Esophagus squamous epithelium (tissue), 5 donors: ENCODE measurements at regions not wholly inside any gene's neighbourhood (a gene's known extent, or its start where the extent isn't known, plus 50 kb on each side); places are given as distances from the start of the nearest gene placed in this dataset.
"Not testable (repeated sequence)": the region's sequence is repeated elsewhere in the genome, so short reads cannot be mapped to it uniquely, and the experiment has no call there.

Experiments used
- DNase-seq: peaks from one replicate; lab custom pipeline; 2025; lab: John Stamatoyannopoulos, UW
- H3K27ac ChIP-seq, 4 donors: fragments of 200-600 bp; sonication (generic); one replicate each; pipeline ENCODE4 v1.5.1; 2016 to 2019; ENCODE audit warnings: mild to moderate bottlenecking in 1 of 4
- H3K27me3 ChIP-seq, 4 donors: fragments of 200-600 bp; sonication (generic); 1 replicate in 3 of 4; 2 replicates in 1 of 4; pipeline versions ENCODE4 v1.5.1 to v1.6.0; 2017 to 2021; ENCODE audit warnings: antibody characterized with exemption in 1 of 4
- H3K36me3 ChIP-seq, 3 donors: fragments of 200-600 bp; sonication (generic); one replicate each; pipeline ENCODE4 v1.5.1; 2016 to 2019
- H3K4me1 ChIP-seq, 3 donors: fragments of 200-600 bp; sonication (generic); one replicate each; pipeline ENCODE4 v1.5.1; 2017 to 2019
- H3K4me3 ChIP-seq, 4 donors: fragments of 200-600 bp; sonication (generic); 1 replicate in 3 of 4; 2 replicates in 1 of 4; pipeline ENCODE4 v1.5.1; 2016 to 2019; ENCODE audit warnings: mild to moderate bottlenecking in 2 of 4, moderate library complexity in 1 of 4
- H3K9me3 ChIP-seq, 3 donors: fragments of 200-600 bp; sonication (generic); one replicate each; pipeline ENCODE4 v1.5.1; 2016 to 2019
- POLR2A ChIP-seq, 4 donors: fragments of 450-650 bp; IDR thresholded peaks; one replicate each; pipeline ENCODE4 v1.6.1; 2017; ENCODE audit warnings: antibody characterized with exemption in 4 of 4, mild to moderate bottlenecking in 4 of 4, moderate library complexity in 3 of 4
- WGBS, 2 donors: methylation state at CpG; one replicate each; pipeline ENCODE4 v1.1.5; 2018; 5-methylcytosine and 5-hydroxymethylcytosine counted together
- intact Hi-C: fragments of 100-400 bp; cut with DNase I; formaldehyde crosslinking; loops from one replicate; pipeline ENCODE4 v1.15.0; 2022
- TF ChIP-seq, protein P1 (sequence below), 6 experiments: fragments of 450-650 bp in 4 of 6; fragments of 200-600 bp in 2 of 6; sonication (generic) in 2 of 6; IDR thresholded peaks; one replicate each; pipeline ENCODE4 v1.5.1; 2016 to 2019; ENCODE audit warnings: antibody characterized with exemption in 6 of 6, mild to moderate bottlenecking in 4 of 6, moderate library complexity in 4 of 6
- donor health status: DM: yes; HTN: yes; CAD: no.

DNA sequence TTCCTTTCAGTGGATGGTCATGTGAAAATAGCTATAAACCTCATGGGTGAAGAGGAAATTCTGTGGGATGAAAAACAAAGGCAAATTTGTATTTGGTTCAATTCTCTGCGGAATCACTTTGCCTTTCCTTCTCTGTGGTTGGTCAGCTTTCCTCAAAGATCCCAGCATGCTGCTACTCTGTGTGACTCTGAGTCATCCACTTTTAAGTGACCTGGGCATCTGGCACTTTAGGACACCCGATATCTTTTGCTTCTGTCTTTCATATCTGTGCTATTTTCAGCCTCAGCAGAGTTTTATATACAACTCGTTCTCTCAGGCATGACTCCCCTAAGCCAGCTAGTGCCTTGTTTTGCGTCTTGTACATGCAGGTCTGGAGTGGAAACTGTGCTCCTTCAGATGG is 217.0 kb upstream of the PIEZO2 start:
- intact Hi-C loops = no loop called here
- 38 to 41% methylated on average over 4 of the region's 4 CpGs for WGBS, 2 donors
- TF ChIP-seq, protein P1, sequence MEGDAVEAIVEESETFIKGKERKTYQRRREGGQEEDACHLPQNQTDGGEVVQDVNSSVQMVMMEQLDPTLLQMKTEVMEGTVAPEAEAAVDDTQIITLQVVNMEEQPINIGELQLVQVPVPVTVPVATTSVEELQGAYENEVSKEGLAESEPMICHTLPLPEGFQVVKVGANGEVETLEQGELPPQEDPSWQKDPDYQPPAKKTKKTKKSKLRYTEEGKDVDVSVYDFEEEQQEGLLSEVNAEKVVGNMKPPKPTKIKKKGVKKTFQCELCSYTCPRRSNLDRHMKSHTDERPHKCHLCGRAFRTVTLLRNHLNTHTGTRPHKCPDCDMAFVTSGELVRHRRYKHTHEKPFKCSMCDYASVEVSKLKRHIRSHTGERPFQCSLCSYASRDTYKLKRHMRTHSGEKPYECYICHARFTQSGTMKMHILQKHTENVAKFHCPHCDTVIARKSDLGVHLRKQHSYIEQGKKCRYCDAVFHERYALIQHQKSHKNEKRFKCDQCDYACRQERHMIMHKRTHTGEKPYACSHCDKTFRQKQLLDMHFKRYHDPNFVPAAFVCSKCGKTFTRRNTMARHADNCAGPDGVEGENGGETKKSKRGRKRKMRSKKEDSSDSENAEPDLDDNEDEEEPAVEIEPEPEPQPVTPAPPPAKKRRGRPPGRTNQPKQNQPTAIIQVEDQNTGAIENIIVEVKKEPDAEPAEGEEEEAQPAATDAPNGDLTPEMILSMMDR (IDR thresholded peaks at IDR 0.05) = no peak
- no peak for TF ChIP-seq POLR2A (IDR thresholded peaks at IDR 0.05)
- no peaks in the 10 kb centered on the region for H3K4me1 ChIP-seq
- H3K27me3 ChIP-seq = no peaks in the 10 kb centered on the region
- H3K36me3 ChIP-seq = no peaks in the 10 kb centered on the region
- no peaks in the 10 kb centered on the region for H3K9me3 ChIP-seq
- DNase-seq = no peak
- no peak overlapping the region for H3K4me3 ChIP-seq
- H3K27ac ChIP-seq = no peak overlapping the region

DNA sequence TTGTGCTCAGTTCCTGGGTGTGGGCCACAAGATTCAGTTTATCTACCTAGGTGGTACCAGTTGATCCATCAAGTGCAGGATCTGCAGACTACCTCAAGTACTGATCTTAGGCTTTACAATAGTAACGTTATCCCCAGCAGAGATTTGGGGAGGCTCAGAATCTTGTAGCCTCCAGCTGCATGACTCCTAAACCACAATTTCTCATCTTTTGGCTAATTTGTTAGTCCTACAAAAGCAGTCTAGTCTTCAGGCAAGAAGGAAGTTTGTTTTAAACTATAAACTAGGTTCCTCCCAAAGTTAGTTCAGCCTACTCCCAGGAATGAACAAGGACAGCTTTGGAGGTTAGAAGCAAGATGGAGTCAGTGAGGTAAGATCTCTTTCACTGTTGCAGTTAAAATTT is 213.5 kb upstream of the PIEZO2 start:
- no peak for DNase-seq
- Histone ChIP-seq H3K27me3 (no peaks in the 10 kb centered on the region), H3K9me3 (no peaks in the 10 kb centered on the region), H3K4me3 (no peak overlapping the region), H3K27ac (no peak overlapping the region), H3K4me1 (no peaks in the 10 kb centered on the region), H3K36me3 (no peaks in the 10 kb centered on the region)
- WGBS, 2 donors = 62 to 100% methylated on average over 1 of the region's 1 CpG
- TF ChIP-seq POLR2A (IDR thresholded peaks at IDR 0.05) = no peak
- TF ChIP-seq, protein P1 (IDR thresholded peaks at IDR 0.05) = no peak
- intact Hi-C loops = no loop called here

DNA sequence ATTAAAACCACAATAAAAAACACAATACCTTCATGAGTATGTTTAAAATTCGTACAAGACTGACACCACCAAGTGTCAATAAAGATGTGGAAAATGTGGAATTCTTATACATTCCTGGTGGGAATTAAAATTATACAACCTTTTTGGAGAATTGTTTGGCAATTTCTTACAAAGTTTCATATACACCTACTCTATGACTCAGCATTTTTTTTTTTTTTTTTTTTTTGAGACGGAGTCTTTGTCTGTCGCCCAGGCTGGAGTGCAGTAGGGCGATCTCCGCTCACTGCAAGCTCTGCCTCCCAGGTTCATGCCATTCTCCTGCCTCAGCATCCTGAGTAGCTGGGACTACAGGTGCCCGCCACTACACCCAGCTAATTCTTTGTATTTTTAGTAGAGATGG is 212.5 kb upstream of the PIEZO2 start:
- WGBS, 2 donors = 84 to 87% methylated on average over 5 to 6 of the region's 6 CpGs
- H3K4me1 ChIP-seq, intact Hi-C loops, H3K27ac ChIP-seq, DNase-seq, H3K27me3 ChIP-seq, H3K9me3 ChIP-seq, H3K4me3 ChIP-seq, H3K36me3 ChIP-seq: not testable (repeated sequence)

DNA sequence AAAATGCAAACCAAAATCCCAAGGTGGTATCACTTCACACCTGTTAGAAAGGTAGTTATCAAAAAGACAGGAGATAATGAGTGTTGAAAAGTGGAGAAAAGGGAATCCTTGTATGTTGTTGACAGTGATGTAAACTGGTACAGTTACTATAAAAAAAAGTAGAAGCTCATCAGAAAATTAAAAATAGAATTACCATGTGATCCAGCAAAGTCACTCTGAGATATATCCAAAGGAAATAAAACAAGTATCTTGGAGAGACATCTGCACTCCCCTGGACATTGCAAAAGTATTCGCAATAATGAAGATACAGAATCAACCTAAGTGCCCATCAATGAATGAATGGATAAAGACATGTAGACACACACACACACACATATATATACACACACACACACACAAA is 208.3 kb upstream of the PIEZO2 start:
- DNase-seq = no peak
- H3K36me3 ChIP-seq = no peaks in the 10 kb centered on the region
- H3K4me1 ChIP-seq = no peaks in the 10 kb centered on the region
- H3K27ac ChIP-seq = no peak overlapping the region
- no peak overlapping the region for H3K4me3 ChIP-seq
- 100% methylated on average over 1 of the region's 1 CpG for WGBS, 2 donors
- no peaks in the 10 kb centered on the region for H3K9me3 ChIP-seq
- no peak for TF ChIP-seq POLR2A (IDR thresholded peaks at IDR 0.05)
- TF ChIP-seq, protein P1 (IDR thresholded peaks at IDR 0.05) = no peak
- intact Hi-C loops = no loop called here
- H3K27me3 ChIP-seq = no peaks in the 10 kb centered on the region

DNA sequence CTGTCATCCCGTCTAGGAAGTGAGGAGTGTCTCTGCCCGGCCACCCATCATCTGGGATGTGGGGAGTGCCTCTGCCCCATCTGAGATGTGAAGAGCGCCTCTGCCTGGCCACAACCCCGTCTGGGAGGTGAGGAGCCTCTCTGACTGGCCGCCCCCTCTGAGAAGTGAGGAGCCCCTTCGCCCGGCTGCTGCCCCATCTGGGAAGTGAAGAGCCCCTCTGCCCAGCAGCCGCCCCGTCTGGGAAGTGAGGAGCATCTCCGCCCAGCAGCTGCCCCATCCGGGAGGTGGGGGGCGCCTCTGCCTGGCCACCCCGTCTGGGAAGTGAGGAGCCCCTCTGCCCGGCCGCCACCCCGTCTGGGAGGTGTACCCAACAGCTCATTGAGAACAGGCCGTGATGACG is 195.2 kb upstream of the PIEZO2 start:
- H3K9me3 ChIP-seq, DNase-seq, H3K27ac ChIP-seq, H3K4me1 ChIP-seq, intact Hi-C loops, H3K27me3 ChIP-seq, H3K36me3 ChIP-seq, H3K4me3 ChIP-seq: not testable (repeated sequence)
- no CpG with 5 or more reads among the region's 18 CpGs for WGBS, 2 donors

DNA sequence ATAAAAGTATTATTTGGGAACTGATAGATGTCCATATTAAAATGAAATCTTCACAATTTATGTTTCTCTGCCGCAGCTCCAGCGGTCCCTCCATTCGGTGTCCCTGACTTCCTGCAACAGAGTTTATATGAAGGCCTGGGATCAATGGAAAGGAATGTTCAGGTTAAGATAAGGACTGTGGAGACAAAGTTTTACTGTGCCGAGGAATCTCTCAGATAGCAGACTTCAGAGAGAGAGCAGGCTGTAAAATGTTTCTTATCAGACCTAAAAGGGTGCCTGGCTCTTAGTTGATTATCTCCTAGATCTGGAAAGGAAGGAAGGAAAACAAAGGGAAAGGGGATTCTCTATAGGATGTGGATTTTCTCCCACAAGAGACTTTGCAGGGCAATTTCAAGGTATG is 193.7 kb upstream of the PIEZO2 start:
- Histone ChIP-seq H3K4me3 (no peak overlapping the region), H3K4me1 (no peaks in the 10 kb centered on the region), H3K36me3 (no peaks in the 10 kb centered on the region), H3K27me3 (no peaks in the 10 kb centered on the region), H3K9me3 (peaks cover 0 to 5% (median 3%) of the 10 kb centered on the region in 3 donors), H3K27ac (no peak overlapping the region)
- WGBS, 2 donors = 85 to 86% methylated on average over 4 of the region's 4 CpGs
- DNase-seq = no peak
- TF ChIP-seq, protein P1 (IDR thresholded peaks at IDR 0.05) = no peak
- no peak for TF ChIP-seq POLR2A (IDR thresholded peaks at IDR 0.05)
- intact Hi-C loops = no loop called here

DNA sequence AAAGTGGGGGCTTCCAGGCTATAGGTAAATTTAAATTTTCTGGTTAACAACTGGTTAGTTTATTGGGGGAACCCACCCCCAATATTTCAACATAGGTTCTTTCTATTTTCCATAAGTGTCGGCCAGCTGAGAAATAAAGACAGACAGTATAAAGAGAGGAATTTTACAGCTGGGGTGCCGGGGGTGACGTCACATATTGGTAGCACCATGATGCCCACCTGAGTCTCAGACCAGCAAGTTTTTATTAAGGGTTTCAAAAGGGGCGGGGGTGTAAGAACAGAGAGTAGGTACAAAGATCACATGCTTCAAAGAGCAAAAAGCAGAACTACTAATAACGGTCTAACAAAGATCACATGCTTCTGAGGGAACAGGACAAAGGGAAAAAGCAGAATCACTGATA is 192.7 kb upstream of the PIEZO2 start:
- H3K27me3 ChIP-seq, H3K27ac ChIP-seq, H3K4me3 ChIP-seq, H3K9me3 ChIP-seq, H3K36me3 ChIP-seq, H3K4me1 ChIP-seq, intact Hi-C loops, DNase-seq: not testable (repeated sequence)
- WGBS, 2 donors = 76 to 77% methylated on average over 5 of the region's 5 CpGs
